Activated naive CD4-positive, alpha-beta T cell treated with anti-CD3 and anti-CD28 coated beads for 36 hours (primary cell): ENCODE measurements at regions not wholly inside any gene's neighbourhood (a gene's known extent, or its start where the extent isn't known, plus 50 kb on each side); places are given as distances from the start of the nearest gene placed in this dataset.
"Not testable (repeated sequence)": the region's sequence is repeated elsewhere in the genome, so short reads cannot be mapped to it uniquely, and the experiment has no call there.

Experiments
- CTCF ChIA-PET: fragments of 350-600 bp; sonication (Branson Sonifier 250); formaldehyde crosslinking; loops from one replicate; lab custom pipeline; 2021; ENCODE audit warnings: antibody characterized with exemption; lab: Charles Lee
- DNase-seq: peaks from one replicate; pipeline ENCODE4 v3.0.0-alpha.2; 2020
- H3K27ac Mint-ChIP-seq: one replicate; pipeline ENCODE4 v1.8.0; 2021; ENCODE audit warnings: mild to moderate bottlenecking, mixed read lengths
- H3K27me3 Mint-ChIP-seq: one replicate; pipeline ENCODE4 v1.8.0; 2021; ENCODE audit warnings: low read depth, mixed read lengths
- H3K36me3 Mint-ChIP-seq: one replicate; pipeline ENCODE4 v1.8.0; 2021; ENCODE audit warnings: low read depth, mixed read lengths
- H3K4me1 Mint-ChIP-seq: one replicate; pipeline ENCODE4 v1.8.0; 2021; ENCODE audit warnings: low read depth, mixed read lengths
- H3K4me3 Mint-ChIP-seq: one replicate; pipeline ENCODE4 v1.8.0; 2021; ENCODE audit warnings: mild to moderate bottlenecking, moderate library complexity, mixed read lengths
- H3K9me3 Mint-ChIP-seq: one replicate; pipeline ENCODE4 v1.8.0; 2021; ENCODE audit warnings: mixed read lengths
- intact Hi-C: fragments of 100-400 bp; cut with micrococcal nuclease; formaldehyde crosslinking; loops from one replicate; pipeline ENCODE4 v1.15.1; 2023

- Mint-ChIP-seq H3K36me3 (no peaks in the 10 kb centered on the region), H3K27ac (no peak overlapping the region), H3K4me1 (no peaks in the 10 kb centered on the region), H3K27me3 (no peaks in the 10 kb centered on the region), H3K9me3 (peaks cover 12% of the 10 kb centered on the region), H3K4me3 (no peak overlapping the region)
- CTCF ChIA-PET = interaction anchor here (0.6 kb wide), 1 partner anchor 390 kb away, joined by 3 read pairs; no protein-coding TSS in a partner anchor
- intact Hi-C loops = no loop called here
- no peak for DNase-seq
Observed at GRCh38 chr14:28344381-28344780, 422.2 kb upstream of the FOXG1 start.

- Mint-ChIP-seq H3K27me3 (no peaks in the 10 kb centered on the region), H3K4me3 (no peak overlapping the region), H3K36me3 (no peaks in the 10 kb centered on the region), H3K27ac (no peak overlapping the region), H3K4me1 (no peaks in the 10 kb centered on the region), H3K9me3 (peaks cover 18% of the 10 kb centered on the region)
- DNase-seq = no peak
- intact Hi-C loops = no loop called here
- CTCF ChIA-PET = no interaction called here
Observed at GRCh38 chr14:28348797-28349196, 417.8 kb upstream of the FOXG1 start.

GRCh38 chr14:28356819-28357218 is 409.8 kb upstream of the FOXG1 start:
- no peak for DNase-seq
- Mint-ChIP-seq H3K4me1 (no peaks in the 10 kb centered on the region), H3K9me3 (peaks cover 20% of the 10 kb centered on the region), H3K27me3 (no peaks in the 10 kb centered on the region), H3K36me3 (no peaks in the 10 kb centered on the region), H3K4me3 (no peak overlapping the region), H3K27ac (no peak overlapping the region)
- CTCF ChIA-PET = no interaction called here
- intact Hi-C loops = no loop called here

- intact Hi-C loops = no loop called here
- DNase-seq = no peak
- H3K36me3 Mint-ChIP-seq = no peaks in the 10 kb centered on the region
- no peaks in the 10 kb centered on the region for H3K27me3 Mint-ChIP-seq
- CTCF ChIA-PET = no interaction called here
- H3K4me3 Mint-ChIP-seq = no peak overlapping the region
- no peak overlapping the region for H3K27ac Mint-ChIP-seq
- H3K9me3 Mint-ChIP-seq = peaks cover 26% of the 10 kb centered on the region
- H3K4me1 Mint-ChIP-seq = no peaks in the 10 kb centered on the region
Observed at GRCh38 chr14:28361486-28361885, 405.1 kb upstream of the FOXG1 start.

- intact Hi-C loops = no loop called here
- H3K4me3 Mint-ChIP-seq = no peak overlapping the region
- no peaks in the 10 kb centered on the region for H3K4me1 Mint-ChIP-seq
- CTCF ChIA-PET = no interaction called here
- H3K36me3 Mint-ChIP-seq = no peaks in the 10 kb centered on the region
- no peaks in the 10 kb centered on the region for H3K27me3 Mint-ChIP-seq
- no peak overlapping the region for H3K27ac Mint-ChIP-seq
- no peak for DNase-seq
- peaks cover 20% of the 10 kb centered on the region for H3K9me3 Mint-ChIP-seq
Observed at GRCh38 chr14:28365510-28365909, 401.1 kb upstream of the FOXG1 start.

- Mint-ChIP-seq H3K36me3 (no peaks in the 10 kb centered on the region), H3K27me3 (no peaks in the 10 kb centered on the region), H3K9me3 (peaks cover 7% of the 10 kb centered on the region), H3K4me1 (no peaks in the 10 kb centered on the region), H3K27ac (no peak overlapping the region), H3K4me3 (no peak overlapping the region)
- DNase-seq = no peak
- CTCF ChIA-PET = interaction anchor here (0.7 kb wide), 1 partner anchor 26 kb away, joined by 3 read pairs; no protein-coding TSS in a partner anchor
- intact Hi-C loops = no loop called here
Observed at GRCh38 chr14:28373721-28374120, 392.9 kb upstream of the FOXG1 start.

- intact Hi-C loops = no loop called here
- no peak overlapping the region for H3K4me3 Mint-ChIP-seq
- DNase-seq = no peak
- no peaks in the 10 kb centered on the region for H3K4me1 Mint-ChIP-seq
- CTCF ChIA-PET = no interaction called here
- no peaks in the 10 kb centered on the region for H3K36me3 Mint-ChIP-seq
- no peaks in the 10 kb centered on the region for H3K27me3 Mint-ChIP-seq
- H3K9me3 Mint-ChIP-seq = peaks cover 6% of the 10 kb centered on the region
- no peak overlapping the region for H3K27ac Mint-ChIP-seq
Observed at GRCh38 chr14:28375295-28375694, 391.3 kb upstream of the FOXG1 start.

- intact Hi-C loops = no loop called here
- no peaks in the 10 kb centered on the region for H3K27me3 Mint-ChIP-seq
- H3K4me1 Mint-ChIP-seq = no peaks in the 10 kb centered on the region
- DNase-seq = no peak
- H3K36me3 Mint-ChIP-seq = no peaks in the 10 kb centered on the region
- H3K27ac Mint-ChIP-seq = no peak overlapping the region
- CTCF ChIA-PET = no interaction called here
- H3K9me3 Mint-ChIP-seq = peaks cover 9% of the 10 kb centered on the region
- no peak overlapping the region for H3K4me3 Mint-ChIP-seq
Observed at GRCh38 chr14:28381656-28382055, 384.9 kb upstream of the FOXG1 start.

- Mint-ChIP-seq H3K27me3 (no peaks in the 10 kb centered on the region), H3K36me3 (no peaks in the 10 kb centered on the region), H3K9me3 (peaks cover 12% of the 10 kb centered on the region), H3K4me3 (no peak overlapping the region), H3K4me1 (no peaks in the 10 kb centered on the region), H3K27ac (no peak overlapping the region)
- no peak for DNase-seq
- CTCF ChIA-PET = no interaction called here
- intact Hi-C loops = no loop called here
Observed at GRCh38 chr14:28382444-28383190, 384.0 kb upstream of the FOXG1 start.

GRCh38 chr14:28398506-28398905 is 368.1 kb upstream of the FOXG1 start:
- intact Hi-C loops = no loop called here
- Mint-ChIP-seq H3K4me3 (no peak overlapping the region), H3K27ac (no peak overlapping the region), H3K27me3 (no peaks in the 10 kb centered on the region), H3K4me1 (no peaks in the 10 kb centered on the region), H3K36me3 (no peaks in the 10 kb centered on the region), H3K9me3 (peaks cover 5% of the 10 kb centered on the region)
- CTCF ChIA-PET = no interaction called here
- no peak for DNase-seq

- H3K27ac Mint-ChIP-seq, H3K4me3 Mint-ChIP-seq, H3K4me1 Mint-ChIP-seq, H3K27me3 Mint-ChIP-seq, intact Hi-C loops, CTCF ChIA-PET, H3K36me3 Mint-ChIP-seq, DNase-seq, H3K9me3 Mint-ChIP-seq: not testable (repeated sequence)
Observed at GRCh38 chr14:28401705-28402104, 364.9 kb upstream of the FOXG1 start.

GRCh38 chr14:28406196-28406595 is 360.4 kb upstream of the FOXG1 start:
- intact Hi-C loops = no loop called here
- DNase-seq = no peak
- CTCF ChIA-PET = no interaction called here
- no peaks in the 10 kb centered on the region for H3K36me3 Mint-ChIP-seq
- H3K27ac Mint-ChIP-seq = no peak overlapping the region
- peaks cover 6% of the 10 kb centered on the region for H3K9me3 Mint-ChIP-seq
- no peak overlapping the region for H3K4me3 Mint-ChIP-seq
- no peaks in the 10 kb centered on the region for H3K4me1 Mint-ChIP-seq
- H3K27me3 Mint-ChIP-seq = no peaks in the 10 kb centered on the region

GRCh38 chr14:28407031-28407825 is 359.4 kb upstream of the FOXG1 start:
- Mint-ChIP-seq H3K27ac (no peak overlapping the region), H3K27me3 (no peaks in the 10 kb centered on the region), H3K9me3 (peaks cover 9% of the 10 kb centered on the region), H3K36me3 (no peaks in the 10 kb centered on the region), H3K4me1 (no peaks in the 10 kb centered on the region), H3K4me3 (no peak overlapping the region)
- DNase-seq = no peak
- intact Hi-C loops = no loop called here
- CTCF ChIA-PET = no interaction called here
